Vagina (tissue), 2 donors: ENCODE measurements at regions not wholly inside any gene's neighbourhood (a gene's known extent, or its start where the extent isn't known, plus 50 kb on each side); places are given as distances from the start of the nearest gene placed in this dataset.

ENCODE experiments used
- DNase-seq, 2 donors: peaks; one replicate each; pipeline ENCODE4 v3.0.0-alpha.2; 2017; ENCODE audit errors: extremely low spot score in 2 of 2
- H3K27ac ChIP-seq: fragments of 200-600 bp; sonication (generic); one replicate; pipeline ENCODE4 v1.5.1; 2019
- H3K27me3 ChIP-seq: fragments of 200-600 bp; sonication (generic); one replicate; pipeline ENCODE4 v1.5.1; 2019
- H3K36me3 ChIP-seq, 2 donors: fragments of 200-600 bp; sonication (generic); one replicate each; pipeline ENCODE4 v1.5.1; 2017 to 2019
- H3K4me1 ChIP-seq: fragments of 200-600 bp; sonication (generic); one replicate; pipeline ENCODE4 v1.5.1; 2019
- H3K4me3 ChIP-seq, 2 donors: fragments of 200-600 bp; sonication (generic); 1 replicate in 1 of 2; 2 replicates in 1 of 2; pipeline ENCODE4 v1.5.1; 2016 to 2019
- H3K9me3 ChIP-seq: fragments of 200-600 bp; sonication (generic); one replicate; pipeline ENCODE4 v1.5.1; 2019
- CTCF ChIP-seq, 3 experiments: fragments of 450-650 bp in 2 of 3; fragments of 200-600 bp in 1 of 3; sonication (generic) in 1 of 3; IDR thresholded peaks; one replicate each; pipeline ENCODE4 v1.5.1; 2017 to 2019; ENCODE audit warnings: antibody characterized with exemption in 3 of 3, mild to moderate bottlenecking in 2 of 3, moderate library complexity in 2 of 3
- POLR2A ChIP-seq, 2 donors: fragments of 450-650 bp; IDR thresholded peaks; one replicate each; pipeline ENCODE4 v1.6.1; 2017; ENCODE audit warnings: antibody characterized with exemption in 2 of 2, mild to moderate bottlenecking in 2 of 2, moderate library complexity in 2 of 2
- POLR2AphosphoS5 ChIP-seq, 2 donors: sonication (generic); formaldehyde crosslinking; IDR thresholded peaks; one replicate each; pipeline ENCODE4 v1.9.0; 2017; ENCODE audit warnings: antibody characterized with exemption in 2 of 2, mild to moderate bottlenecking in 2 of 2, low read depth in 1 of 2; ENCODE audit not compliant: insufficient read depth in 1 of 2
- intact Hi-C: fragments of 100-400 bp; cut with DNase I; formaldehyde crosslinking; loops from one replicate; pipeline ENCODE4 v1.15.1; 2023

- no peaks in the 10 kb centered on the region for H3K36me3 ChIP-seq
- no peak overlapping the region for H3K27ac ChIP-seq
- peak in 1 of 2 donors; percentile 47 for DNase-seq
- no peaks in the 10 kb centered on the region for H3K4me1 ChIP-seq
- TF ChIP-seq POLR2AphosphoS5 (IDR thresholded peaks at IDR 0.05; ENCODE audit: insufficient read depth in 1 of 2, low read depth in 1 of 2) (no peak), POLR2A (IDR thresholded peaks at IDR 0.05) (no peak), CTCF (IDR thresholded peaks at IDR 0.05) (no peak)
- no peaks in the 10 kb centered on the region for H3K27me3 ChIP-seq
- no peaks in the 10 kb centered on the region for H3K9me3 ChIP-seq
- intact Hi-C loops, result no loop called here
- H3K4me3 ChIP-seq, result no peak overlapping the region
These were observed 120.7 kb upstream of the MVB12B start for GRCh38 chr9:126205845-126206498.

GRCh38 chr9:126207256-126207655, 119.4 kb upstream of the MVB12B start:
- Histone ChIP-seq H3K9me3 (no peaks in the 10 kb centered on the region), H3K27ac (no peak overlapping the region), H3K36me3 (no peaks in the 10 kb centered on the region), H3K4me3 (no peak overlapping the region), H3K27me3 (no peaks in the 10 kb centered on the region), H3K4me1 (no peaks in the 10 kb centered on the region)
- intact Hi-C loops, result no loop called here
- DNase-seq, result no peak
- TF ChIP-seq POLR2A (IDR thresholded peaks at IDR 0.05) (no peak), CTCF (IDR thresholded peaks at IDR 0.05) (no peak), POLR2AphosphoS5 (IDR thresholded peaks at IDR 0.05; ENCODE audit: insufficient read depth in 1 of 2, low read depth in 1 of 2) (no peak)

- H3K4me1 ChIP-seq, result no peaks in the 10 kb centered on the region
- H3K27me3 ChIP-seq, result no peaks in the 10 kb centered on the region
- H3K9me3 ChIP-seq, result peaks cover 2% of the 10 kb centered on the region
- no peak for TF ChIP-seq CTCF (IDR thresholded peaks at IDR 0.05)
- TF ChIP-seq POLR2AphosphoS5 (IDR thresholded peaks at IDR 0.05; ENCODE audit: insufficient read depth in 1 of 2, low read depth in 1 of 2), result no peak
- no peak for TF ChIP-seq POLR2A (IDR thresholded peaks at IDR 0.05)
- H3K36me3 ChIP-seq, result no peaks in the 10 kb centered on the region
- intact Hi-C loops, result no loop called here
- H3K27ac ChIP-seq, result no peak overlapping the region
- peak in 1 of 2 donors; percentile 75 for DNase-seq
- H3K4me3 ChIP-seq, result no peak overlapping the region
These were observed 118.3 kb upstream of the MVB12B start for GRCh38 chr9:126208216-126208758.

- Histone ChIP-seq H3K9me3 (peaks cover 8% of the 10 kb centered on the region), H3K4me3 (no peak overlapping the region), H3K4me1 (no peaks in the 10 kb centered on the region), H3K27ac (no peak overlapping the region), H3K27me3 (no peaks in the 10 kb centered on the region), H3K36me3 (no peaks in the 10 kb centered on the region)
- no peak for DNase-seq
- TF ChIP-seq CTCF (IDR thresholded peaks at IDR 0.05) (no peak), POLR2AphosphoS5 (IDR thresholded peaks at IDR 0.05; ENCODE audit: insufficient read depth in 1 of 2, low read depth in 1 of 2) (no peak), POLR2A (IDR thresholded peaks at IDR 0.05) (no peak)
- intact Hi-C loops, result no loop called here
These were observed 115.1 kb upstream of the MVB12B start for GRCh38 chr9:126211441-126212074.

- DNase-seq, result peak in 1 of 2 donors; percentile 61
- intact Hi-C loops, result no loop called here
- no peaks in the 10 kb centered on the region for H3K36me3 ChIP-seq
- H3K4me3 ChIP-seq, result no peak overlapping the region
- no peaks in the 10 kb centered on the region for H3K27me3 ChIP-seq
- H3K4me1 ChIP-seq, result no peaks in the 10 kb centered on the region
- peaks cover 8% of the 10 kb centered on the region for H3K9me3 ChIP-seq
- H3K27ac ChIP-seq, result no peak overlapping the region
- no peak for TF ChIP-seq CTCF (IDR thresholded peaks at IDR 0.05)
- TF ChIP-seq POLR2A (IDR thresholded peaks at IDR 0.05), result no peak
- no peak for TF ChIP-seq POLR2AphosphoS5 (IDR thresholded peaks at IDR 0.05; ENCODE audit: insufficient read depth in 1 of 2, low read depth in 1 of 2)
These were observed 111.1 kb upstream of the MVB12B start for GRCh38 chr9:126215486-126215885.
